ENCODE measurements at regions not wholly inside any gene's neighbourhood (a gene's known extent, or its start where the extent isn't known, plus 50 kb on each side); places are given as distances from the start of the nearest gene placed in this dataset.

DNA sequence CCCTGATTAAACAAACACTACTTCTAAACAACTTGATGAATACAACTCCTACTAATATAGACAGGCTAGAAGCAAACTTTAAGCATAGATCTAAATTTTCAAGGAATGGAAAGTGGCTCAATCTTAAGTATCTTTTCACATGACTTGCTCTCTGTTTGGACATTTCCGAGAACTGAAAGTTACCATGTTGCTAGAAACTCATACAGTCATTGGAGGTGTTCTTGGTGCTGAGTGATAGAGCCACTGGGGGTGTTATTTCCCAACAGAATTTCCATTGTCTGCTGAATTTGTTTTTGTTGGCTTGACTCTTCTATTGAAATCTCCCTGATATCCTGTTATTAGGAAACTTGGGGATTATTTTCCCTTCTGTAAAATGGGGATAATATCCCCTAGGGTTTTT lies 264.5 kb upstream of the RASGRP1 start:
- H3K9me3 ChIP-seq (ENCODE audit: insufficient read depth, low read depth, low read length): no peaks in the 10 kb centered on the region
- H2BK12ac ChIP-seq (ENCODE audit: low read length): no peak overlapping the region
- no peak overlapping the region for H2AK5ac ChIP-seq (ENCODE audit: low read length)
- H4K12ac ChIP-seq (ENCODE audit: low read depth, low read length): no peak overlapping the region
- no peak overlapping the region for H4K91ac ChIP-seq (ENCODE audit: low read depth, low read length)
- H3K36me3 ChIP-seq (ENCODE audit: control insufficient read depth in 1 of 2, insufficient read depth in 2 of 2, low read length in 2 of 2): no peaks in the 10 kb centered on the region
- H3K4me1 ChIP-seq (ENCODE audit: control insufficient read depth in 1 of 2, insufficient read depth in 2 of 2, low read length in 2 of 2): no peaks in the 10 kb centered on the region
- no peak overlapping the region for H2BK5ac ChIP-seq (ENCODE audit: low read depth, low read length, poor library complexity)
- WGBS (ENCODE audit: extremely low coverage, insufficient coverage, insufficient read length): no CpG with 5 or more reads among the region's 1 CpG
- no peak overlapping the region for H3K27ac ChIP-seq (ENCODE audit: low read depth, low read length)
- no peak overlapping the region for H3K9ac ChIP-seq (ENCODE audit: low read length)
- H2BK120ac ChIP-seq (ENCODE audit: insufficient read depth, low read length, poor library complexity): no peak overlapping the region
- no peaks in the 10 kb centered on the region for H3K27me3 ChIP-seq (ENCODE audit: insufficient read depth, low read length)
- no peak overlapping the region for H3K23ac ChIP-seq (ENCODE audit: low read length)
- no peak for DNase-seq
- no peak overlapping the region for H3K4me2 ChIP-seq (ENCODE audit: low read length)
- no peak overlapping the region for H4K8ac ChIP-seq (ENCODE audit: low read depth, low read length)
- no peak overlapping the region for H3K18ac ChIP-seq (ENCODE audit: low read length)
- H2AFZ ChIP-seq (ENCODE audit: insufficient read depth, low read length, poor library complexity): no peak overlapping the region
- H3K4ac ChIP-seq (ENCODE audit: low read depth, low read length): no peak overlapping the region
- H3K79me1 ChIP-seq (ENCODE audit: low read length): no peaks in the 10 kb centered on the region
- H3K4me3 ChIP-seq (ENCODE audit: low read depth, low read length): no peak overlapping the region
- H3K14ac ChIP-seq (ENCODE audit: low read length): no peak overlapping the region
- no peaks in the 10 kb centered on the region for H3K79me2 ChIP-seq (ENCODE audit: control insufficient read depth, insufficient read depth, low read length, poor library complexity)

- Histone ChIP-seq H3K4me1 (ENCODE audit: control insufficient read depth in 1 of 2, insufficient read depth in 2 of 2, low read length in 2 of 2) (no peaks in the 10 kb centered on the region), H4K8ac (ENCODE audit: low read depth, low read length) (no peak overlapping the region)
- no CpG with 5 or more reads among the region's 1 CpG for WGBS (ENCODE audit: extremely low coverage, insufficient coverage, insufficient read length)
These were observed 277.6 kb upstream of the RASGRP1 start for GRCh38 chr15:38842226-38842625.

DNA sequence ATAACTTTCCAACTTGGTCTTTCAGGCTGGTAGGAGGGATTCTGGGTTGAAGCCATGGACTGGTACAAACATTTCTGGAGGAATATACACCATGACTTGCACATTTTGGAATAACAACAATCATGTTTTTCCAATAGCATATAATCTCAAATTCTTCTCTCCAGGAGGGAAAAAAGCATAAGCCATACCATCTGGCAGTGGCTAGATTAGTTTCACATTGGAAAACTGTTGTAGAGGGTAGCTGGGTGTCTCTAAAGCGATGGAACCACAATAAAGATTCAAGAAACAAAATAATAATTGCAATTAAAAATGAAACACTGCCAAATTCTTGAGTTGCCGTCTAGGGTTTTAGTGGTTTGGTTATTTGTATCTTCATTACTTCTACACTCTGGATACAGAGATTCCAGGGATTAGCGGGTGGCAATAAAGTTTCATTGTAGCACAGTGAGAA lies 278.5 kb upstream of the RASGRP1 start:
- Histone ChIP-seq H4K12ac (ENCODE audit: low read depth, low read length) (no peak overlapping the region), H2AK5ac (ENCODE audit: low read length) (no peak overlapping the region), H3K79me1 (ENCODE audit: low read length) (no peaks in the 10 kb centered on the region), H3K27me3 (ENCODE audit: insufficient read depth, low read length) (no peaks in the 10 kb centered on the region), H3K36me3 (ENCODE audit: control insufficient read depth in 1 of 2, insufficient read depth in 2 of 2, low read length in 2 of 2) (no peaks in the 10 kb centered on the region), H3K9me3 (ENCODE audit: insufficient read depth, low read depth, low read length) (no peaks in the 10 kb centered on the region), H3K4ac (ENCODE audit: low read depth, low read length) (no peak overlapping the region), H2BK120ac (ENCODE audit: insufficient read depth, low read length, poor library complexity) (no peak overlapping the region), H3K27ac (ENCODE audit: low read depth, low read length) (no peak overlapping the region), H3K4me2 (ENCODE audit: low read length) (no peak overlapping the region), H3K79me2 (ENCODE audit: control insufficient read depth, insufficient read depth, low read length, poor library complexity) (no peaks in the 10 kb centered on the region), H2BK12ac (ENCODE audit: low read length) (no peak overlapping the region), H3K4me3 (ENCODE audit: low read depth, low read length) (no peak overlapping the region), H3K18ac (ENCODE audit: low read length) (no peak overlapping the region), H2BK5ac (ENCODE audit: low read depth, low read length, poor library complexity) (no peak overlapping the region), H4K91ac (ENCODE audit: low read depth, low read length) (no peak overlapping the region), H2AFZ (ENCODE audit: insufficient read depth, low read length, poor library complexity) (no peak overlapping the region), H3K14ac (ENCODE audit: low read length) (no peak overlapping the region), H4K8ac (ENCODE audit: low read depth, low read length) (no peak overlapping the region), H3K4me1 (ENCODE audit: control insufficient read depth in 1 of 2, insufficient read depth in 2 of 2, low read length in 2 of 2) (no peaks in the 10 kb centered on the region), H3K9ac (ENCODE audit: low read length) (no peak overlapping the region), H3K23ac (ENCODE audit: low read length) (no peak overlapping the region)
- WGBS (ENCODE audit: extremely low coverage, insufficient coverage, insufficient read length): no CpG with 5 or more reads among the region's 3 CpGs
- no peak for DNase-seq

More at GRCh38 chr15:38842226-38842625, 277.6 kb upstream of the RASGRP1 start:
- Histone ChIP-seq H2AFZ (ENCODE audit: insufficient read depth, low read length, poor library complexity) (no peak overlapping the region), H3K27me3 (ENCODE audit: insufficient read depth, low read length) (no peaks in the 10 kb centered on the region), H3K4ac (ENCODE audit: low read depth, low read length) (no peak overlapping the region), H3K4me3 (ENCODE audit: low read depth, low read length) (no peak overlapping the region), H2AK5ac (ENCODE audit: low read length) (no peak overlapping the region), H3K23ac (ENCODE audit: low read length) (no peak overlapping the region), H3K9me3 (ENCODE audit: insufficient read depth, low read depth, low read length) (no peaks in the 10 kb centered on the region), H2BK12ac (ENCODE audit: low read length) (no peak overlapping the region), H2BK120ac (ENCODE audit: insufficient read depth, low read length, poor library complexity) (no peak overlapping the region), H3K27ac (ENCODE audit: low read depth, low read length) (no peak overlapping the region), H2BK5ac (ENCODE audit: low read depth, low read length, poor library complexity) (no peak overlapping the region), H3K14ac (ENCODE audit: low read length) (no peak overlapping the region), H3K36me3 (ENCODE audit: control insufficient read depth in 1 of 2, insufficient read depth in 2 of 2, low read length in 2 of 2) (no peaks in the 10 kb centered on the region), H4K12ac (ENCODE audit: low read depth, low read length) (no peak overlapping the region), H3K79me1 (ENCODE audit: low read length) (no peaks in the 10 kb centered on the region), H3K9ac (ENCODE audit: low read length) (no peak overlapping the region), H3K79me2 (ENCODE audit: control insufficient read depth, insufficient read depth, low read length, poor library complexity) (no peaks in the 10 kb centered on the region), H4K91ac (ENCODE audit: low read depth, low read length) (no peak overlapping the region), H3K4me2 (ENCODE audit: low read length) (no peak overlapping the region), H3K18ac (ENCODE audit: low read length) (no peak overlapping the region)
- no peak for DNase-seq

DNA sequence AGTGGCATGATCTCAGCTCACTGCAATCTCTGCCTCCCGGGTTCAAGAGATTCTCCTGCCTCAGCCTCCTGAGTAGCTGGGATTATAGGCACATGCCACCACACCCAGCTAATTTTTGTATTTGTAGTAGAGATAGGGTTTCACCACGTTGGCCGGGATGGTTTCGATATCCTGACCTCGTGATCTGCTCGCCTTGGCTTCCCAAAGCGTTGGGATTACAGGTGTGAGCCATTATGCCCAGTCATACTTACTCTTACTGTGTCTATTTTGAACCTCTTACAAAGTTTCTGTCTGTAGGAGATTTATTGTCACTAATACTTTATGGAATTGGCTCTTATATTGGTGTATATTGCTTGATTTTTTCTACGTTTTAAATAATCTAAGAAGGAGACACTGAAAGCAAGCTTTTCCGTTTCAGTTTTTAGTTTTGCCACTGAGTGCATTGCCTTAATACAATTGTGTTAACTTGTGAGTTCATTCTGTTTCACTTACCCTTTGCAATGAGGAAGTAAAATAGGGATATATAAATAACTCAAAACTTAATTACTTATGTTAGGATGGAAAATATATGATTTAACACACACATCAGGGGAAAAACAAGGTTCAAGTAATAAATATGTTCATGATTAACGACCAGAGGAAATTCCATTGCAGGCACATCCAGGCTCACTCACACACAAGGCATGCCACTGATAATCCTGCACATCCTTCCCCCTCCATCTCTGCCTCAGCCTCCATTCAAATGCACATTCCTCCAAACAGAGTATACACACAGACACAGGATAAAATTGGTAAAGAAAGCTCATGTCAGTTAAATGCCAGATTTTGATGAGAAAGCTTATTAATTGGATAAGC lies 279.3 kb upstream of the RASGRP1 start:
- no peak overlapping the region for H3K4me2 ChIP-seq (ENCODE audit: low read length)
- H3K9me3 ChIP-seq (ENCODE audit: insufficient read depth, low read depth, low read length): no peaks in the 10 kb centered on the region
- no peak overlapping the region for H3K4me3 ChIP-seq (ENCODE audit: low read depth, low read length)
- H3K36me3 ChIP-seq (ENCODE audit: control insufficient read depth in 1 of 2, insufficient read depth in 2 of 2, low read length in 2 of 2): no peaks in the 10 kb centered on the region
- no peaks in the 10 kb centered on the region for H3K4me1 ChIP-seq (ENCODE audit: control insufficient read depth in 1 of 2, insufficient read depth in 2 of 2, low read length in 2 of 2)
- no peak overlapping the region for H2AFZ ChIP-seq (ENCODE audit: insufficient read depth, low read length, poor library complexity)
- no peaks in the 10 kb centered on the region for H3K79me2 ChIP-seq (ENCODE audit: control insufficient read depth, insufficient read depth, low read length, poor library complexity)
- no peak overlapping the region for H4K8ac ChIP-seq (ENCODE audit: low read depth, low read length)
- no peak overlapping the region for H2AK5ac ChIP-seq (ENCODE audit: low read length)
- no peak overlapping the region for H4K12ac ChIP-seq (ENCODE audit: low read depth, low read length)
- no peak overlapping the region for H3K14ac ChIP-seq (ENCODE audit: low read length)
- WGBS (ENCODE audit: extremely low coverage, insufficient coverage, insufficient read length): no CpG with 5 or more reads among the region's 10 CpGs
- no peak overlapping the region for H3K9ac ChIP-seq (ENCODE audit: low read length)
- H3K23ac ChIP-seq (ENCODE audit: low read length): no peak overlapping the region
- no peaks in the 10 kb centered on the region for H3K79me1 ChIP-seq (ENCODE audit: low read length)
- H4K91ac ChIP-seq (ENCODE audit: low read depth, low read length): no peak overlapping the region
- no peak overlapping the region for H3K18ac ChIP-seq (ENCODE audit: low read length)
- DNase-seq: no peak
- H3K4ac ChIP-seq (ENCODE audit: low read depth, low read length): no peak overlapping the region
- H3K27me3 ChIP-seq (ENCODE audit: insufficient read depth, low read length): no peaks in the 10 kb centered on the region
- no peak overlapping the region for H2BK12ac ChIP-seq (ENCODE audit: low read length)
- no peak overlapping the region for H3K27ac ChIP-seq (ENCODE audit: low read depth, low read length)
- H2BK120ac ChIP-seq (ENCODE audit: insufficient read depth, low read length, poor library complexity): no peak overlapping the region
- H2BK5ac ChIP-seq (ENCODE audit: low read depth, low read length, poor library complexity): no peak overlapping the region

Measured in trophoblast cell (in vitro differentiated cells and primary cell).